Hematopoietic multipotent progenitor cell treated with erythropoietin and hydrocortisone succinate and interleukin-3 and kit ligand, for 6 days (in vitro differentiated cells): ENCODE measurements at regions not wholly inside any gene's neighbourhood (a gene's known extent, or its start where the extent isn't known, plus 50 kb on each side); places are given as distances from the start of the nearest gene placed in this dataset.
A peak's percentile ranks its signal among the peaks of the same experiment; 100 is the strongest.
"Not testable (repeated sequence)": the region's sequence is repeated elsewhere in the genome, so short reads cannot be mapped to it uniquely, and the experiment has no call there.

ENCODE experiments used
- DNase-seq: peaks from one replicate; pipeline ENCODE4 v3.0.0-alpha.2; 2015

- DNase-seq = no peak
These were observed 129.9 kb downstream of the TEX36 start for GRCh38 chr10:125553091-125553490.

- DNase-seq = no peak
These were observed 131.7 kb downstream of the TEX36 start for GRCh38 chr10:125551247-125551646.

- no peak for DNase-seq
These were observed 132.6 kb downstream of the TEX36 start for GRCh38 chr10:125550362-125550761.

GRCh38 chr10:125549653-125550052 is 133.3 kb downstream of the TEX36 start:
- peak; percentile 10 for DNase-seq

- no peak for DNase-seq
These were observed 134.1 kb downstream of the TEX36 start for GRCh38 chr10:125548878-125549277.

- DNase-seq = no peak
These were observed 134.6 kb downstream of the TEX36 start for GRCh38 chr10:125548356-125548755.

GRCh38 chr10:125547010-125547650 is 135.8 kb downstream of the TEX36 start:
- no peak for DNase-seq

- DNase-seq = no peak
These were observed 139.2 kb downstream of the TEX36 start for GRCh38 chr10:125543796-125544195.

GRCh38 chr10:125538947-125539731 is 143.8 kb downstream of the TEX36 start:
- no peak for DNase-seq

GRCh38 chr10:125536236-125536635 is 146.7 kb downstream of the TEX36 start:
- DNase-seq = no peak

- DNase-seq = no peak
These were observed 147.4 kb downstream of the TEX36 start for GRCh38 chr10:125535559-125535958.

- DNase-seq = no peak
These were observed 148.4 kb downstream of the TEX36 start for GRCh38 chr10:125534515-125534914.

GRCh38 chr10:125533866-125534265 is 149.1 kb downstream of the TEX36 start:
- no peak for DNase-seq

- DNase-seq = no peak
These were observed 151.5 kb downstream of the TEX36 start for GRCh38 chr10:125531465-125531864.

- no peak for DNase-seq
These were observed 159.6 kb downstream of the TEX36 start for GRCh38 chr10:125523347-125523746.

- DNase-seq = peak; percentile 64
These were observed 161.0 kb downstream of the TEX36 start for GRCh38 chr10:125521721-125522680.

- DNase-seq = no peak
These were observed 162.0 kb downstream of the TEX36 start for GRCh38 chr10:125520968-125521367.

- DNase-seq = not testable (repeated sequence)
These were observed 164.6 kb downstream of the TEX36 start for GRCh38 chr10:125518397-125518796.

- DNase-seq = no peak
These were observed 167.4 kb downstream of the TEX36 start for GRCh38 chr10:125515571-125515970.

GRCh38 chr10:125514206-125515162 is 168.5 kb downstream of the TEX36 start:
- DNase-seq = no peak

GRCh38 chr10:125513429-125514182 is 169.4 kb downstream of the TEX36 start:
- DNase-seq = no peak
